BJ (cell line): ENCODE measurements at regions not wholly inside any gene's neighbourhood (a gene's known extent, or its start where the extent isn't known, plus 50 kb on each side); places are given as distances from the start of the nearest gene placed in this dataset.
"Not testable (repeated sequence)": the region's sequence is repeated elsewhere in the genome, so short reads cannot be mapped to it uniquely, and the experiment has no call there.

ENCODE experiments used
- CTCF ChIA-PET: fragments of 350-600 bp; formaldehyde crosslinking; extraction: SDS; loops from one replicate; lab custom pipeline; 2021; ENCODE audit warnings: antibody characterized with exemption, inconsistent platforms; lab: Yijun Ruan, JAX
- POLR2A ChIA-PET: fragments of 300-600 bp; sonication (Branson Sonifier 250); formaldehyde crosslinking; extraction: SDS; loops from one replicate; lab custom pipeline; 2021; ENCODE audit warnings: antibody characterized with exemption; lab: Charles Lee
- DNase-seq: peaks from one replicate; pipeline ENCODE4 v3.0.0-alpha.2; 2011; ENCODE audit warnings: low read depth
- H3K27me3 ChIP-seq: 2 replicates; pipeline ENCODE4 v1.6.0; 2011; ENCODE audit warnings: low read length; ENCODE audit not compliant: control insufficient read depth, insufficient read depth
- H3K36me3 ChIP-seq: 2 replicates; pipeline ENCODE4 v1.5.1; 2011; ENCODE audit warnings: low read length; ENCODE audit not compliant: control insufficient read depth, insufficient read depth
- H3K4me3 ChIP-seq: 2 replicates; pipeline ENCODE4 v1.5.1; 2011; ENCODE audit warnings: low read depth, mild to moderate bottlenecking, control low read depth, low read length
- CTCF ChIP-seq: IDR thresholded peaks from 2 replicates; pipeline ENCODE4 v1.5.1; 2011; ENCODE audit warnings: low read depth, mild to moderate bottlenecking, control low read depth, inconsistent platforms, low read length, moderate library complexity; ENCODE audit not compliant: insufficient read depth

DNA sequence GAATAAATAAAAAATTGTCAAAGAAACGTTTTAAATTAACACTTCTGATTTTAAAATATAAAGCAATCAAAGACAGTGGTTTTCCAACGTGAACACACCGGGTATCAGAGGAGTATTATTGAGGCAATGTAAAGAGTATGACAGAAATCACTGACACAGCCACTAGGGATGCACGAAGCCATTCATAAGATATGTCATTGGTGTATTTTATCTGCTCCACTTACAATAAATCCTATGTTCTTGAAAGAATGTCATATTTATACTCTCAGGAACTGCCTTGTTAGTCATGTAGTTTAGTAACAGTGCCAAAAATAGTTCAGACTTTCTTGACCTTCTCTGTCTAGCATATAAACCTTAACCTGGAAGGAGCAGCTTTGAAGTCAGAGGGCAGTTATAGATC is 835.0 kb upstream of the NCAM2 start:
- no peaks in the 10 kb centered on the region for H3K27me3 ChIP-seq
- DNase-seq, result no peak
- H3K36me3 ChIP-seq, result no peaks in the 10 kb centered on the region
- TF ChIP-seq CTCF, result no peak
- ChIA-PET POLR2A (no interaction called here), CTCF (no interaction called here)
- no peak overlapping the region for H3K4me3 ChIP-seq

GRCh38 chr21:20167059-20167458 is 831.1 kb upstream of the NCAM2 start:
- H3K27me3 ChIP-seq, result no peaks in the 10 kb centered on the region
- no peaks in the 10 kb centered on the region for H3K36me3 ChIP-seq
- CTCF ChIA-PET, result interaction anchor here (0.6 kb wide), 1 partner anchor 21 kb away, joined by 3 read pairs; no protein-coding TSS in a partner anchor
- no peak for DNase-seq
- H3K4me3 ChIP-seq, result no peak overlapping the region
- no peak for TF ChIP-seq CTCF
- POLR2A ChIA-PET, result no interaction called here

GRCh38 chr21:20169812-20170576 is 828.2 kb upstream of the NCAM2 start:
- no peak for TF ChIP-seq CTCF
- Histone ChIP-seq H3K4me3 (no peak overlapping the region), H3K36me3 (no peaks in the 10 kb centered on the region), H3K27me3 (no peaks in the 10 kb centered on the region)
- no peak for DNase-seq
- CTCF ChIA-PET, result no interaction called here
- POLR2A ChIA-PET, result no interaction called here

GRCh38 chr21:20186186-20186585 is 812.0 kb upstream of the NCAM2 start:
- no peaks in the 10 kb centered on the region for H3K27me3 ChIP-seq
- ChIA-PET CTCF (no interaction called here), POLR2A (no interaction called here)
- no peak for DNase-seq
- no peak overlapping the region for H3K4me3 ChIP-seq
- no peaks in the 10 kb centered on the region for H3K36me3 ChIP-seq
- no peak for TF ChIP-seq CTCF

GRCh38 chr21:20187028-20187427 is 811.2 kb upstream of the NCAM2 start:
- Histone ChIP-seq H3K36me3 (no peaks in the 10 kb centered on the region), H3K4me3 (no peak overlapping the region), H3K27me3 (no peaks in the 10 kb centered on the region)
- ChIA-PET POLR2A (no interaction called here), CTCF (no interaction called here)
- TF ChIP-seq CTCF, result no peak
- no peak for DNase-seq

DNA sequence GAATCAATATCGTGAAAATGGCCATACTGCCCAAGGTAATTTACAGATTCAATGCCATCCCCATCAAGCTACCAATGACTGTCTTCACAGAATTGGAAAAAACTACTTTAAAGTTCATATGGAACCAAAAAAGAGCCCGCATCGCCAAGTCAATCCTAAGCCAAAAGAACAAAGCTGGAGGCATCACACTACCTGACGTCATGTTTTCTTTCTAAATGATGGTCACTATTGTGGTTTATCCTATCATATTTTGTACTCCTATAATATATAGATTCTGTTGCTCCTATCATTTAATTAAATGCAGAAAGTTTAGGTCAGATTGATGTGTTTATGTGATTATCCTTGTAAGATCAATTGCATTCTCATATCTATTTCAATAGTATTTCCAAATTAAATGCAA is 796.9 kb upstream of the NCAM2 start:
- CTCF ChIA-PET, DNase-seq, POLR2A ChIA-PET, H3K4me3 ChIP-seq, H3K36me3 ChIP-seq, H3K27me3 ChIP-seq: not testable (repeated sequence)
